ENCODE measurements at regions not wholly inside any gene's neighbourhood (a gene's known extent, or its start where the extent isn't known, plus 50 kb on each side); places are given as distances from the start of the nearest gene placed in this dataset.

DNA sequence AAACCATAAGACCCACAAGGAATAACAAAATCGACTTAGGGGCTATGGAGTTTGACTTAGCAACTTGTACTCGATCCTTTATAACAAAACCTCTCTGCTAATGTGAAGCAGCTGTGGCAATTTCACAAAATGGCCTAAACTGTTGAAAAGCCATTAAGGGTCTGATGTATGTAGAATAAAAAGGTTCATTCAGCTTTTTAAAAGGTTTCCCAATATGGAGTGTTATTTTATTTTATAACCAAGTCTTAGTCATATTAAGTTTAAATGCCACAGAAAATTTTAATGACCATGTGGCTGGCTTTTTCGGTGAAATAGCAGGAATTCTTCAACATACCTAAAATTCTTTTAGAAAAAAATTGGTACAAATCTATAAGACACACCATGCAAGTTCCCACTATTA lies 291.8 kb upstream of the HAND2 start:
- Histone ChIP-seq H3K36me3 (ENCODE audit: control insufficient read depth in 1 of 2, insufficient read depth in 2 of 2, low read depth in 1 of 2, low read length in 2 of 2) (no peaks in the 10 kb centered on the region), H3K27ac (ENCODE audit: low read length, poor library complexity, severe bottlenecking) (no peak overlapping the region), H2AK5ac (ENCODE audit: low read length, severe bottlenecking) (no peak overlapping the region), H4K8ac (ENCODE audit: low read length) (no peak overlapping the region), H3K18ac (ENCODE audit: low read depth in 1 of 2, low read length in 2 of 2) (no peak overlapping the region), H3K4me1 (ENCODE audit: control insufficient read depth, insufficient read depth, low read depth, low read length) (no peaks in the 10 kb centered on the region), H3K9ac (ENCODE audit: low read length) (no peak overlapping the region), H4K91ac (ENCODE audit: low read length) (no peak overlapping the region), H2BK5ac (ENCODE audit: low read depth, low read length, poor library complexity, severe bottlenecking) (no peak overlapping the region), H3K23ac (ENCODE audit: low read length in 2 of 2) (no peak overlapping the region), H2BK120ac (ENCODE audit: low read depth, low read length) (no peak overlapping the region), H3K4me2 (ENCODE audit: low read length, poor library complexity, severe bottlenecking) (no peak overlapping the region), H3K9me3 (ENCODE audit: control insufficient read depth, low read length) (no peaks in the 10 kb centered on the region), H3K4ac (ENCODE audit: low read depth in 1 of 2, low read length in 2 of 2) (no peak overlapping the region), H2AFZ (ENCODE audit: low read depth, low read length) (no peak overlapping the region), H3K14ac (ENCODE audit: low read length in 2 of 2) (no peak overlapping the region), H2BK12ac (ENCODE audit: low read length in 2 of 2) (no peak overlapping the region), H3K4me3 (ENCODE audit: insufficient read depth in 1 of 2, low read depth in 1 of 2, low read length in 2 of 2) (no peak overlapping the region), H3K79me1 (replicated peaks; ENCODE audit: low read length, poor library complexity, severe bottlenecking) (no peaks in the 10 kb centered on the region), H2BK15ac (ENCODE audit: low read depth, poor library complexity, severe bottlenecking) (no peak overlapping the region), H3K27me3 (ENCODE audit: control insufficient read depth in 1 of 2, insufficient read depth in 1 of 2, low read length in 2 of 2) (peaks cover 0 to 4% of the 10 kb centered on the region in 2 experiments)
- WGBS: 89% methylated on average over 3 of the region's 3 CpGs
- DNase-seq: no peak

DNA sequence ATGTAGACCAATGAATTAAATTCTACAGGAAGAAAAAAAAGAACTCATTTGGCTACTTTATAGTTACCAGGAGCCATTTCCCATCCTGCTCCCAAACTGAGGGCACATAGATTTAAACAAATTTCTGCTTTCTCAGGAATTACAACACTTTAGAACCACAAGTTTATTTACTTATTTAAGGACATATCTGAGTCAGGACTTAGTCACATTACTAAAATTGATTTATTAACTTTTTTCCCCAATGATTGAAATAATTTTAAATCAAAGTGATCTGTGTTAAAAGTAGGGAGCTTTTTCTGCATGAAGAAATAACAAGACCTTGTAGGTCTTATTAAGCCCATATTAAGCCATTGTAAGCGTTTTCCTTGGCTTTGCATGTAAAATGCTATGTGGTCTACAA lies 291.0 kb upstream of the HAND2 start:
- no peaks in the 10 kb centered on the region for H3K36me3 ChIP-seq (ENCODE audit: control insufficient read depth in 1 of 2, insufficient read depth in 2 of 2, low read depth in 1 of 2, low read length in 2 of 2)
- no peak overlapping the region for H2AK5ac ChIP-seq (ENCODE audit: low read length, severe bottlenecking)
- H4K8ac ChIP-seq (ENCODE audit: low read length): no peak overlapping the region
- DNase-seq: peak; percentile 65
- no peak overlapping the region for H3K9ac ChIP-seq (ENCODE audit: low read length)
- WGBS: 100% methylated on average over 1 of the region's 1 CpG
- H2AFZ ChIP-seq (ENCODE audit: low read depth, low read length): no peak overlapping the region
- no peak overlapping the region for H2BK12ac ChIP-seq (ENCODE audit: low read length in 2 of 2)
- H3K9me3 ChIP-seq (ENCODE audit: control insufficient read depth, low read length): no peaks in the 10 kb centered on the region
- no peak overlapping the region for H2BK15ac ChIP-seq (ENCODE audit: low read depth, poor library complexity, severe bottlenecking)
- no peak overlapping the region for H4K91ac ChIP-seq (ENCODE audit: low read length)
- H3K18ac ChIP-seq (ENCODE audit: low read depth in 1 of 2, low read length in 2 of 2): no peak overlapping the region
- no peak overlapping the region for H2BK5ac ChIP-seq (ENCODE audit: low read depth, low read length, poor library complexity, severe bottlenecking)
- no peak overlapping the region for H3K14ac ChIP-seq (ENCODE audit: low read length in 2 of 2)
- H3K79me1 ChIP-seq (replicated peaks; ENCODE audit: low read length, poor library complexity, severe bottlenecking): no peaks in the 10 kb centered on the region
- H3K4ac ChIP-seq (ENCODE audit: low read depth in 1 of 2, low read length in 2 of 2): no peak overlapping the region
- no peak overlapping the region for H3K4me3 ChIP-seq (ENCODE audit: insufficient read depth in 1 of 2, low read depth in 1 of 2, low read length in 2 of 2)
- H2BK120ac ChIP-seq (ENCODE audit: low read depth, low read length): no peak overlapping the region
- no peak overlapping the region for H3K4me2 ChIP-seq (ENCODE audit: low read length, poor library complexity, severe bottlenecking)
- no peak overlapping the region for H3K27ac ChIP-seq (ENCODE audit: low read length, poor library complexity, severe bottlenecking)
- peaks cover 0 to 4% of the 10 kb centered on the region in 2 experiments for H3K27me3 ChIP-seq (ENCODE audit: control insufficient read depth in 1 of 2, insufficient read depth in 1 of 2, low read length in 2 of 2)
- no peak overlapping the region for H3K23ac ChIP-seq (ENCODE audit: low read length in 2 of 2)
- H3K4me1 ChIP-seq (ENCODE audit: control insufficient read depth, insufficient read depth, low read depth, low read length): no peaks in the 10 kb centered on the region

DNA sequence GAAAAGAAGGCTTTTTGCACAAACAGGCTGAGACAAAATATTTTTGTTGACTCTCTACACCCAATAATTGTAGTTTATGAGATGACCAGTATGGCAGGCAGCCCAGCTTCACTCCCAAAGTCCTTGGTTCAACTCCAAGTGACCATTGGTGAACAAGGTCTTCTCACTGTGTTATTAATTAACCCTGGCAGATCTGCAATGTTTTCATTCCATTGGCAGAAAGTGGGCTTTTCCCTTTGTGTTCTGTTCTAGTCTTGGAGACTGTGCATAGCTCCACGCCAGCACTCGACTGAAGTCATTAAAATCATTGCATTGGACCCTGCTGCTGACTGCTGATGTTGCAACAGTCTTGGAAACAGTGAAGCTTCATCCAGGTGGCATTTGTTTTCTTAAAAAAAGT lies 277.3 kb upstream of the HAND2 start:
- Histone ChIP-seq H2BK12ac (ENCODE audit: low read length in 2 of 2) (no peak overlapping the region), H3K27ac (ENCODE audit: low read length, poor library complexity, severe bottlenecking) (no peak overlapping the region), H3K79me1 (replicated peaks; ENCODE audit: low read length, poor library complexity, severe bottlenecking) (no peaks in the 10 kb centered on the region), H3K23ac (ENCODE audit: low read length in 2 of 2) (no peak overlapping the region), H2AK5ac (ENCODE audit: low read length, severe bottlenecking) (no peak overlapping the region), H2AFZ (ENCODE audit: low read depth, low read length) (no peak overlapping the region), H3K14ac (ENCODE audit: low read length in 2 of 2) (no peak overlapping the region), H3K36me3 (ENCODE audit: control insufficient read depth in 1 of 2, insufficient read depth in 2 of 2, low read depth in 1 of 2, low read length in 2 of 2) (no peaks in the 10 kb centered on the region), H3K4me2 (ENCODE audit: low read length, poor library complexity, severe bottlenecking) (no peak overlapping the region), H4K91ac (ENCODE audit: low read length) (no peak overlapping the region), H2BK5ac (ENCODE audit: low read depth, low read length, poor library complexity, severe bottlenecking) (no peak overlapping the region), H3K9me3 (ENCODE audit: control insufficient read depth, low read length) (no peaks in the 10 kb centered on the region), H3K4ac (ENCODE audit: low read depth in 1 of 2, low read length in 2 of 2) (no peak overlapping the region), H3K4me1 (ENCODE audit: control insufficient read depth, insufficient read depth, low read depth, low read length) (no peaks in the 10 kb centered on the region), H3K27me3 (ENCODE audit: control insufficient read depth in 1 of 2, insufficient read depth in 1 of 2, low read length in 2 of 2) (no peaks in the 10 kb centered on the region), H4K8ac (ENCODE audit: low read length) (no peak overlapping the region), H2BK15ac (ENCODE audit: low read depth, poor library complexity, severe bottlenecking) (no peak overlapping the region), H3K4me3 (ENCODE audit: insufficient read depth in 1 of 2, low read depth in 1 of 2, low read length in 2 of 2) (no peak overlapping the region), H2BK120ac (ENCODE audit: low read depth, low read length) (no peak overlapping the region), H3K18ac (ENCODE audit: low read depth in 1 of 2, low read length in 2 of 2) (no peak overlapping the region), H3K9ac (ENCODE audit: low read length) (no peak overlapping the region)
- DNase-seq: no peak
- 99% methylated on average over 2 of the region's 2 CpGs for WGBS

DNA sequence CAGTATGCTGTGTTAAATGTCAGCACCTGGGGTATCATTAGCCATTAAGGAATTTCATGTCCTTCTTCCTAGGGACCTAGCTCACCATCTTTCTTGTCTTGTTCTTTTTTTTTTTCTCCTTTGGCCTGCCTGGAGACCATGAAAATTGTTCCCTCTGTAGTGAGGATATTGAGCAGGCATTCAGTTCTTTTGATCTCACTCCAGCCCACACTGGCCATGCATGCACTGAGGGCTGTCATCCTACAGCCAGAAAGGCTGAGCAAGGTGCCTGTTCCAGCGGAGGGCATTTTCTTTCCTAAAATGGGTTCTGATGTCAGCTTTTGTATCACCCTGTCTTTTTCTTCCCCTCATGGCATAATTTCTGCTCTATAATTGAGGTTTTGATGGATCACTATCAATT lies 275.9 kb upstream of the HAND2 start:
- Histone ChIP-seq H3K9me3 (ENCODE audit: control insufficient read depth, low read length) (no peaks in the 10 kb centered on the region), H3K14ac (ENCODE audit: low read length in 2 of 2) (no peak overlapping the region), H2BK5ac (ENCODE audit: low read depth, low read length, poor library complexity, severe bottlenecking) (no peak overlapping the region), H4K91ac (ENCODE audit: low read length) (no peak overlapping the region), H3K9ac (ENCODE audit: low read length) (no peak overlapping the region), H3K4me2 (ENCODE audit: low read length, poor library complexity, severe bottlenecking) (no peak overlapping the region), H2BK15ac (ENCODE audit: low read depth, poor library complexity, severe bottlenecking) (no peak overlapping the region), H3K27ac (ENCODE audit: low read length, poor library complexity, severe bottlenecking) (no peak overlapping the region), H2AK5ac (ENCODE audit: low read length, severe bottlenecking) (no peak overlapping the region), H3K27me3 (ENCODE audit: control insufficient read depth in 1 of 2, insufficient read depth in 1 of 2, low read length in 2 of 2) (no peaks in the 10 kb centered on the region), H4K8ac (ENCODE audit: low read length) (no peak overlapping the region), H2AFZ (ENCODE audit: low read depth, low read length) (no peak overlapping the region), H3K36me3 (ENCODE audit: control insufficient read depth in 1 of 2, insufficient read depth in 2 of 2, low read depth in 1 of 2, low read length in 2 of 2) (no peaks in the 10 kb centered on the region), H3K4me3 (ENCODE audit: insufficient read depth in 1 of 2, low read depth in 1 of 2, low read length in 2 of 2) (no peak overlapping the region), H2BK12ac (ENCODE audit: low read length in 2 of 2) (no peak overlapping the region), H3K23ac (ENCODE audit: low read length in 2 of 2) (no peak overlapping the region), H3K79me1 (replicated peaks; ENCODE audit: low read length, poor library complexity, severe bottlenecking) (no peaks in the 10 kb centered on the region), H3K18ac (ENCODE audit: low read depth in 1 of 2, low read length in 2 of 2) (no peak overlapping the region), H2BK120ac (ENCODE audit: low read depth, low read length) (no peak overlapping the region), H3K4ac (ENCODE audit: low read depth in 1 of 2, low read length in 2 of 2) (no peak overlapping the region), H3K4me1 (ENCODE audit: control insufficient read depth, insufficient read depth, low read depth, low read length) (no peaks in the 10 kb centered on the region)
- no peak for DNase-seq
- 86% methylated on average over 1 of the region's 1 CpG for WGBS

All from mesenchymal stem cell (in vitro differentiated cells and primary cell).